ENCODE measurements at regions not wholly inside any gene's neighbourhood (a gene's known extent, or its start where the extent isn't known, plus 50 kb on each side); places are given as distances from the start of the nearest gene placed in this dataset.

- TF ChIP-seq ZZZ3 (IDR thresholded peaks at IDR 0.05; ENCODE audit: control insufficient read depth, insufficient read length, low read depth) (no peak), BCL3 (IDR thresholded peaks at IDR 0.05; ENCODE audit: borderline replicate concordance, insufficient read depth, low read depth, low read length, poor library complexity, severe bottlenecking) (no peak)
Observed at GRCh38 chr16:49964973-49965372, 60.1 kb upstream of the CNEP1R1 start (continued).

- in situ Hi-C loops (cut with MboI): no loop called here
- no peak overlapping the region for H3K9ac ChIP-seq (ENCODE audit: control insufficient read depth, insufficient read depth, low read length)
- no peaks in the 10 kb centered on the region for H3K9me3 ChIP-seq (replicated peaks; ENCODE audit: control insufficient read depth, insufficient read depth, low read length)
- no peaks in the 10 kb centered on the region for H3K4me1 ChIP-seq (ENCODE audit: control insufficient read depth, insufficient read depth, low read length)
- DNase-seq (ENCODE audit: low read depth, low spot score) (no peak), FAIRE-seq (no peak), ATAC-seq (no peak)
- intact Hi-C loops (cut with micrococcal nuclease; ENCODE audit: unreplicated experiment): no loop called here
- POLR2A ChIA-PET: no interaction called here
- RAD21 ChIA-PET (ENCODE audit: unreplicated experiment): no interaction called here
- WGBS (ENCODE audit: insufficient coverage, insufficient replicate concordance, low lambda C conversion rate, missing lambda C conversion rate): 11% methylated on average over 6 of the region's 6 CpGs
- no peak overlapping the region for H3K4me2 ChIP-seq (ENCODE audit: control insufficient read depth, insufficient read depth)
- SMC1A ChIA-PET (ENCODE audit: uncharacterized antibody, unreplicated experiment): no interaction called here
- H4K20me1 ChIP-seq (ENCODE audit: control insufficient read depth, insufficient read depth): no peaks in the 10 kb centered on the region
- no peak overlapping the region for H3K4me3 ChIP-seq
- no peak overlapping the region for H2AFZ ChIP-seq (ENCODE audit: control insufficient read depth, low read depth, low read length)
- no TSS peak for BruUV-seq (replicated peaks)
- no peak overlapping the region for H3K27ac ChIP-seq (ENCODE audit: control insufficient read depth, insufficient read depth)
- H3K79me2 ChIP-seq (ENCODE audit: control insufficient read depth, insufficient read depth, low read length): no peaks in the 10 kb centered on the region
- peaks cover 3 to 10% of the 10 kb centered on the region in 2 experiments; a peak in 3 of 4 replicates for H3K27me3 ChIP-seq (replicated peaks in 1 of 2; ENCODE audit: control insufficient read depth in 2 of 2, insufficient read depth in 2 of 2, low read length in 1 of 2)
- CTCF ChIA-PET: interaction anchor here (0.7 to 1.9 kb wide), 2 partner anchors 9 kb away, joined by 3 to 7 read pairs; no protein-coding TSS in a partner anchor
- no peaks in the 10 kb centered on the region for H3K36me3 ChIP-seq (ENCODE audit: control insufficient read depth in 2 of 2, insufficient read depth in 2 of 2, low read length in 1 of 2)
- no peak for TF ChIP-seq ZBTB4 (CRISPR knock-in tag; IDR thresholded peaks at IDR 0.05)
- TF ChIP-seq ZBTB40 (IDR thresholded peaks at IDR 0.05; ENCODE audit: borderline replicate concordance): no peak
- no peak for TF ChIP-seq E2F4 (IDR thresholded peaks at IDR 0.05; ENCODE audit: low read depth, low read length)
- TF ChIP-seq PKNOX1 (IDR thresholded peaks at IDR 0.05): no peak
Observed at GRCh38 chr16:49967012-49967559, 57.9 kb upstream of the CNEP1R1 start.

All from GM12878 (cell line).